ENCODE measurements at regions not wholly inside any gene's neighbourhood (a gene's known extent, or its start where the extent isn't known, plus 50 kb on each side); places are given as distances from the start of the nearest gene placed in this dataset.
A peak's percentile ranks its signal among the peaks of the same experiment; 100 is the strongest.
"Not testable (repeated sequence)": the region's sequence is repeated elsewhere in the genome, so short reads cannot be mapped to it uniquely, and the experiment has no call there.

DNA sequence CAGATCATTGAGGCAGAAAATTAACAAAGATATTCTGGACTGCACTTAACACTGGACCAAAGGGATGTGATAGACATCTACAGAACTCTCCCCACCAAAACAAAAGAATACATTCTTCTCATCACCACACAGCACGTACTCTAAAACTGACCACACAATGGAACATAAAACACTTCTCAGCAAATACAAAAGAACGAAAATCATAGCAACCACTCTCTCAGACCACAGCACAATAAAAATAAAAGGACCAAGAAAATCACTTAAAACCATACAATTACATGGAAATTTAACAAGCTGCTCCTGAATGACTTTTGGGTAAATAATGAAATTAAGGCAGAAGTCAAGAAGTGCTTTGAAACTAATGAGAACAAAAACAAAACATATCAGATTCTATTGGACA, 254.0 kb upstream of the STXBP6 start:
- no peak for DNase-seq

DNA sequence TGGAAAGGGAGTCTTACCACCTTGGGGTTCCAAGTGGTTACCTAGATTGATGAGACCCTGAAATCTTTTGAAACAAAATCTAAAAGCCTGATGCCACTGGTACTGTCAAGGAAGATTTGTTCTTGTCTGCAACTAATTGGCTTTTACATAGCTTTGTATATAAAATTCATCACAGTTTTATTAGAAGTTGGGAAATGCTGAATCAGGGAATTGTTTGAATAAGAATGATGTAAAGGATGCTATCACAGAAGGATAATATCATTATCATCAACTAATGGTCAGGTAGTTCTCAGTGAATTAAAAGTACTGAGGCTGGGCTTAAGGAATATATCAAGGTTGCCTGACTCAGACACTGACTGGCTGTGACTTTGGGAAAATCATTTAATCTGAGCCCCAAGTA, 248.3 kb upstream of the STXBP6 start:
- DNase-seq: no peak

DNA sequence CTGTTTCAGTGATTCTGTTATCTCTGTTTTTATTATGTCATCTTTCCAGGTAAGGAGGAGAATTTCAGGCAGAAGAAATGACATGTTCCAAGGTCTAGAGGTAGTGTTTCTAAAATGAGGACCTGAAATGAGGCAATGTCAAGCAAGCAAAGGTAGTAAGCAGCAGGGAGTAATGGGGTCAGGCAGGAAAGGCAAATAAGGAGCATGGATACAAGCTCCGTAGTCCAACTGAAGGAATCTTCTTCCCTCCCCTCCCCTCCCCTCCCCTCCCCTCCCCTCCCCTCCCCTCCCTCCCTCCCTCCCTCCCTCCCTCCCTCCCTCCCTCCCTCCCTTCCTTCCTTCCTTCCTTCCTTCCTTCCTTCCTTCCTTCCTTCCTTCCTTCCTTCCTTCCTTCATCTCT, 240.2 kb upstream of the STXBP6 start:
- DNase-seq: not testable (repeated sequence)

- DNase-seq: no peak
Measured at GRCh38 chr14:25274529-25274928, 224.6 kb upstream of the STXBP6 start.

DNA sequence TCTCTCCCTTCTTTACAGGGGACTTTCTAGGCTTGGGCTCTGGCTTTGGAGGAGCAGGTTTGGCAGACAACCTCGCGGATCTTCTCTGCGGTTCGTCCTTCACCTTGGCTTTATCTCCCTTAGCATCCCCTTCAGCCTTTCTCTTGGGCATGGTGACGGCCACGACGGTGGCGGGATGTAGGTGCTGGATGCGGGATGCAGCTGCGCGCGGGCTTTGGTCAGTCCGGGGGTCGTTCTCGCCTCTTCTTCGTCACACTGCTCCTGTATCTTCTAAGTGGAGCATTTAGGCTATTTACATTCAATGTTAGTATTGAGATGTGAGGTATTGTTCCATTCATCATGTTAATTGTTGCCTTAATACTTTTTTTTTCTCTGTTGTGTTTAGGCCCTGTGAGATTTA, 217.2 kb upstream of the STXBP6 start:
- DNase-seq: no peak

- DNase-seq: no peak
Measured at GRCh38 chr14:25259470-25259869, 209.5 kb upstream of the STXBP6 start.

DNA sequence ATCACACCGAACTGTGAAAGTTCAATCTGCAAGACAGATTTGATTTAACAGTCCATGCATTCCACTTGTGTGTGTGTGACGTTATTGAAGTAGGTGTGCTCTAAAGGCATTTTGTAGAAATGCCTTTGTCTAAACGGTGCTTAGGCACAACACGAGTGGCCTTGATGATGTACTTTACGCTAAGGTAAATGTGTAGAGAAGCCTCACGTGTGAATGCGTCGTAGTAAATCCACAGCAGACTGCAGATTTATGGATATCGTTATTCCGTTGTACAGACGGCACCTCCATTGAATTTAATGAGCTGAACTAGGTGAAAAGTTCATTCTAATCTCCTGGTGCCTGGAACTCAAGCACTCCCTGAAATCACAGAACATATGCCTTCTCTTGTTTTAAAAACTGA, 202.8 kb upstream of the STXBP6 start:
- DNase-seq: no peak

DNA sequence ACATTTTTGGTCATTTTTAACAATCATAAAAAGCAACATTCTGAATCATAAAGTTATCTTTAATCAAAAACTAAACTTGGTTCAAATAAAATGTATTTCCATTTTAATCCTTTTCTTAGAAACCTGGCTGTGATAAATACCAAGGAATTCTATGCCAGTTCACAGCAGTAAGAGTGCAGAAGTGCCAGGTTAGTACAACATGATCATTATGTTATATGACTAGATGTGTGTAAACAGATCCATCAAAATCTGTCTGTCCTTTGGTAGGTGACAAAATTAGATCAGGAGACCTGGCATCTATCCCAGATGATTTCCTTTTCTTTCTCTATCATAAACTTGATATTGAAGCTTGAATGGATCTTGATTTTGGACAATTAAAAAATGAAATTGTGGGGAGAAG, 200.6 kb upstream of the STXBP6 start:
- DNase-seq: no peak

GRCh38 chr14:25247609-25248008, 197.7 kb upstream of the STXBP6 start:
- DNase-seq: no peak

DNA sequence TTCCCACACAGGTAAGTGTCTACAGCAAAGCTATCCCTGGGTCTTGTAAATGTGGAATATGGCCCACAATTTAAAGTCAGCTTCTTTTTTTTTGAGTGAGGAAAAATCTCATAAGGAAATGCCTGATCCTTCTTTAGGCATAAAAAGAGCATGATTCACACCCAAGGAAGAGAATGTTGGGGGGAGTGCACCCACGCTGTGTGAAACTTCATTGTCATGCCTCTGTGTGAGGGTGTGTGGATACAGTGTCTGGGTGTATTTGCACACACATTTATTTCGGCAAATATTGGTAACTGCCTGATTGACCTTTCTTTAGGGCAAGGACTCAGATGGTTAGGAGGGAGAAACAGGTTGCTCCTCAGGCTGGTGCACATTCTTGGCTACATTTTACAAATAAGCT, 196.8 kb upstream of the STXBP6 start:
- no peak for DNase-seq

- no peak for DNase-seq
Measured at GRCh38 chr14:25239170-25239569, 189.2 kb upstream of the STXBP6 start.

GRCh38 chr14:25237845-25238244, 187.9 kb upstream of the STXBP6 start:
- DNase-seq: no peak

DNA sequence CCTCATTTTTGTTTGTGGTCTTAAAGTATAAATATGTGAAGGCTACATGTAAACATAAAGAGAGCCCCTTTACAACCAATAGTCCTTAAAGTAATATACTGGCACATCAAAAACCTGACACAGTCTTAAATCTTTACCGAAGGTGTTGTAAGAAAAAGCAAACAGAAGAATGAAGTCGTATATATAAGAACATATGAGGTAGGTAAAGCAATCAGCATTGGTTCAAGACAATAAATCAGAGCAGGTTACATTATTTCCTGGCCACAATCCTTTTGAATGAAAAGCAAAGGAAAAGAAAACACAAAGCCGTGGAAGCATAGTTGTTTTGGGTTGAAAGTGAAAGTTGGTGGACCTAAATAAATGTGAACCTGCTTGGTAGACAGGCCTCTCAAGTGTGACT, 183.7 kb upstream of the STXBP6 start:
- no peak for DNase-seq

- no peak for DNase-seq
Measured at GRCh38 chr14:25231004-25231403, 181.1 kb upstream of the STXBP6 start.

- no peak for DNase-seq
Measured at GRCh38 chr14:25226214-25226613, 176.3 kb upstream of the STXBP6 start.

DNA sequence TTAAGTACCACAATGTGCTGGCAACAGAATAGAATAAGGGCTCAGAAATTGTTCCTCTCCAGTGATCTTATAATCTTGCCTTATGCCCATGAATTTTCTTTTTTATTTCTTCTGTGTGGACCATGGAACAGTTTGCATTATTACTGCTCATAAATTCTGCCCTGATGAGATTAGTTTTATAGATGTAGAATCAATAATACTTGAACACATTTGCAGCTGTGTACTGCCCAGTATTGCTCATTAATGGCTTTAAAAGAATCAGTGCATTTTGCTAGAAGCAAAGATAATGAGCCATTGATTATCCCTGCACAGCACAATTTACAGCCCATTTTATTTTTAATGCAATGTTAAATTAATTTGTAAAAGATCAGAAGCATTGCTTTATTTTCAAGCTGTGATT, 172.3 kb upstream of the STXBP6 start:
- DNase-seq: no peak

- no peak for DNase-seq
Measured at GRCh38 chr14:25220514-25220913, 170.6 kb upstream of the STXBP6 start.

DNA sequence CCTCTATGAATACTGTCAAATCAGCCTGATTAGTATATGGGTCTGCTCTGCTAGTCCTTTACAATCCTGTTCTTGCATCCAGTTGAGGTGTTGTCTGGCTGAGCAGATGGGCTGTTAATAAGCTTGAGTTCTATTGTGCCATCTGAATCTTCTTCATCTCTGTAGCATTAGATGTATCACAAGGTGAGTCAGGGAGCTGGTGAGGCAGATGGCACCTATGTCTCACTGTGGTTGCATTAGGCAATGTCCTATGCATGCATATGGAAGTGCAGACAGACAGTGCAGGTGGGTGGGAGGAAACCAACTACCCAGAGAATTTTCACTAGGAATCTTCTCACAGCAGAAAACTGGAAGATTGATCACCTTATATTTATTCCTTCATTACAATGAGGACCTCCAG, 165.7 kb upstream of the STXBP6 start:
- no peak for DNase-seq

DNA sequence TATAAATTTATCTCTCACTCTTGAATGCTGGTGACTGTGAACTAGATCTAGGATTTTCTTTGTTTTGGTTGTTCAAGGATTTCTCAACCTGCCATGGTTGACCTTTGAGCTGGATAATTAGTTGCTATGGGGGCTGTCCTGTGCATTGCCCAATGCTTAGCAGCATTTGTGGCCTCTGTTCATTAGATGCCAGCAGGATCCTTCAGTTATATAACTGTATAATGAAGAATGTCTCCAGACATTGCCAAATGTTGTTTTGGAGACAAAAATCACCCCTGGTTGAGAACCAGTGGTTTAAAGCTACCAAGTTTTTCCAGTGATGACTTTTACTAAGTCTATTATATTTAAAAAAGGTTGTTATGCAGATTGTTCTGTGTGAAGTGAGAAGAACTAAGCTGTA, 147.9 kb upstream of the STXBP6 start:
- no peak for DNase-seq

DNA sequence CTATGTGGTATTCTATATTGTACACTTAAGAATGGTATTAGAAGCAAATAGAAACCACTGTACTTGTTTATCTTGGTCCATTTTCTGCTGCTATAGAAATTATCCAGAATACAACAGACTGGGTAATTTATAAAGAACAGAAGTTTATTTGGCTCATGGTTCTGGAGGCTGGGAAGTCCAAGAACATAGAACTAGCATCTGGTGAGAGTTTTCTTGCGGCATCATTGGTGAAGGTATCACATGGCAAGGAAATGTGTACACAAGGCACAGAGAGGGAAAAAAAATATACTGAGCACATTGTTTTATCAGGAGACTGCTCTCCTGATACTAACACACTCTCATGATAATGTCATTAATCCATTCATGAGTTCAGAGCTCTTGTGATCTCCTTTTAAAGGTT, 130.3 kb upstream of the STXBP6 start:
- DNase-seq: no peak

GRCh38 chr14:25178255-25178654, 128.3 kb upstream of the STXBP6 start:
- DNase-seq: no peak

DNA sequence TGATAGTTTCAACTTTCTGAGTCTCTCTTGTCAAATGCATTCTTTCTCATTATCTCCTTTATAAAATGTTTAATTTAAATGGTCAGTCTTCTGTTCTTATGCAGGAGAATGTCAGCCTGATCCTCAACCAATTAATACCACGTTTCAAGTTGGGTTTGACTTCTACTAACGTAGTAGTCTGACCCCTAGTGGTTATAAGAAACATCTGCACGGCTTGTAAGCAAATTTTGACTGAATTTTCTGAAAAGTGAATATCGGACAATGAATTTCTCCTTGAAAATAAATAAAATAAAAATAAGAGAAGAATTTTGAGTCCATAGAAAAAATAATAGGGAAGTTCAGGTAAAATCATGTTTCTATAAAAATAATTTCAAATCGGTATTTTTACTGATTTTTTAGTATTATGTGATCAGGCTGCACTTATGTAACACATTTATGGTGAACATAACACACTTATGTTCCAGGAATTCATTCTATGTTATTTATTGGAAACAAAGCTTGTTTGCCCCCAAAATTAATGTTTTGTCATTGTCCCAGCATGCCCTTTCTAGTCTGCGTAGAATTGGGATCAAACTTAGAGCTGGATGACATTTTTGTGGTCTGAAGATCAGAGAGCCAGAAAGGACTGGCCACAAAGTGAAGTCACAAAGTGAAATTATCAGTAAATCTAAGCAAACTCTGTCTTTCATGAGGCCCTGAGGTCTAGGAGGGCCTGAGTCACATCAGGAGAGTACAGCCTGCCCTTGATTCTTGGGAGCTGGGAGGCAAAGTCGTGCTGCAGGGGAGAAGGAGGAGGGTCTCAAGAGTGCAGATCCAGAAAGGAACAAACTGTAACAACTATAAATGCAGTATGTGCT, 101.2 kb upstream of the STXBP6 start:
- peak; percentile 32 for DNase-seq

GRCh38 chr14:25150401-25150800, 100.5 kb upstream of the STXBP6 start:
- no peak for DNase-seq

DNA sequence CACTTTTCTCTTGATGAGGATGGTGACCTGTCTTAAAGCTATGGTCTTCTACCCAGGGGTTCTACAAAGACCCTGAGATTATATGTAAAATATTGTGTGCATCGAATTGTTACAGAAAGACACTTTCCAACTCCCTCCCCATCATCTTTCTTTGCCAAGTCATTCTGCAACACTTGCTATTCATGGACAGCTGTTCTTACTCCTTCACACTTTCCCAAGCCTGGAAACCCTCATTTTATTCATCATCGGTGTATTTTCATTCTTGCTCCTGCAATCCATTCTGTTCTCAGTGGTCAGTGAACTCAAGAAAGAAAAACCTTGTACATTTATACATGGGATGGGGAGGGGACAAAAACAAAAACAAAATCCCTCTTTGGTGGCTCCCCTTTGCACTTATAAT, 90.5 kb upstream of the STXBP6 start:
- DNase-seq: no peak

GRCh38 chr14:25136811-25137210, 86.9 kb upstream of the STXBP6 start:
- no peak for DNase-seq

Measured in CD4-positive, alpha-beta T cell treated with Interleukin-12 subunit alpha and Interleukin-12 subunit beta, for 1 hour (primary cell).